KMS-11 (cell line): ENCODE measurements at regions not wholly inside any gene's neighbourhood (a gene's known extent, or its start where the extent isn't known, plus 50 kb on each side); places are given as distances from the start of the nearest gene placed in this dataset.

ENCODE experiments used
- H2AFZ ChIP-seq: fragments of 200-600 bp; sonication (generic); 2 replicates; pipeline ENCODE4 v1.6.1; 2016; ENCODE audit warnings: antibody characterized with exemption, mixed run types, low read depth
- H3K27ac ChIP-seq: fragments of 200-600 bp; sonication (generic); 2 replicates; pipeline ENCODE4 v1.6.1; 2016; ENCODE audit warnings: mild to moderate bottlenecking, mixed run types
- H3K27me3 ChIP-seq: fragments of 200-600 bp; sonication (generic); 2 replicates; pipeline ENCODE4 v1.6.1; 2017; ENCODE audit warnings: mild to moderate bottlenecking, low read depth, mixed run types, moderate library complexity; ENCODE audit not compliant: insufficient read depth
- H3K36me3 ChIP-seq: fragments of 200-600 bp; sonication (generic); 2 replicates; pipeline ENCODE4 v1.6.1; 2017; ENCODE audit warnings: mild to moderate bottlenecking, mixed run types; ENCODE audit not compliant: insufficient read depth
- H3K4me1 ChIP-seq: fragments of 200-600 bp; sonication (generic); 2 replicates; pipeline ENCODE4 v1.6.1; 2016; ENCODE audit warnings: mild to moderate bottlenecking, low read depth, mixed run types; ENCODE audit not compliant: poor library complexity, severe bottlenecking
- H3K4me2 ChIP-seq: fragments of 200-600 bp; sonication (generic); 2 replicates; pipeline ENCODE4 v1.7.0; 2016; ENCODE audit warnings: mild to moderate bottlenecking, mixed run types
- H3K4me3 ChIP-seq: fragments of 200-600 bp; sonication (generic); IDR thresholded peaks from 2 replicates; pipeline ENCODE4 v1.6.1; 2017; ENCODE audit warnings: low read depth, low read length, mixed read lengths; ENCODE audit not compliant: insufficient read depth
- H3K79me2 ChIP-seq: fragments of 200-600 bp; sonication (generic); 2 replicates; pipeline ENCODE4 v1.6.1; 2016; ENCODE audit warnings: low read depth, mixed run types; ENCODE audit not compliant: insufficient read depth
- H3K9ac ChIP-seq: fragments of 200-600 bp; sonication (generic); 2 replicates; pipeline ENCODE4 v1.6.1; 2016; ENCODE audit warnings: mild to moderate bottlenecking, mixed run types
- H4K20me1 ChIP-seq: fragments of 200-600 bp; sonication (generic); 2 replicates; pipeline ENCODE4 v1.6.1; 2016; ENCODE audit warnings: mild to moderate bottlenecking, mixed run types; ENCODE audit not compliant: insufficient read depth
- TF ChIP-seq, protein P1 (sequence below): fragments of 200-600 bp; sonication (generic); conservative IDR thresholded peaks from 2 replicates; pipeline ENCODE4 v1.6.1; 2017; ENCODE audit warnings: low read depth, mild to moderate bottlenecking, antibody characterized with exemption, low read length, moderate library complexity, mixed read lengths

DNA sequence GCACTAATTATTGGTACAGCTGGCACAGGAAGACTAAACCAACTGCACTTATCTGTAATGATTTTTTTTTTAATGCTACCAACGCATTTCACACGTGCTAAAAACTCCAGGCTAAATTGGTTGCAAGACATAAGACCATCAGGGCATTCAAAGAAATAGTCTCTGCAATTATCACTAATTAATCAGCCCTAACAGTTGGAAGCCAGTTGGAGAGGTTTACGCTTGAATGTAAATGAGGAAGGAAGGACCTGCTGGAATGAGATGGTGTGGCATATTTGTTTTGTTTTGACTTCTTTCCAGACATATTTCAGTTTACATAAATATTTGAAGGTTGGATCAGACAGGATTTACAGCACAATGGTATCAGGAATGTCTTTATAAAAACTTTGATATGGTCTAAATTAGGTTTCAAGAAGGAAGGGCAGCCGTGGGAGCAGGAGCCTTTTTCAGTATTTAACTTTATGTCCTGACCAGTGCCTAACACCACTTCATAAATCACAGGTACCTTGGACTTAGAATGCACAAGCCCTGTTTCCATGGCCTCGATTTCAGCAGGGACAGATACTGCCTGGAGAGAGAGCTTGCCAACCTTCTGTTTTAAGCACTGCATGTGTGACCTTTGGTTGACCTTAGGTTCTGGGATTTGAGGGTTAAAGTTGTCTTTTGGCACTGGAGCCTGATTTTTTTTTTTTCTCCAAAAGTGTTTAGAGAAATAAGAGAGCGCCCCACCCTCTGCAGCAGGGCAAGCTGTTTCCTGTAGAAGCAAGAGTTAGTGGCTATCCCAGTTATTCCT lies 199.8 kb upstream of the MAP3K1 start:
- Histone ChIP-seq H3K4me1 (peaks cover 3% of the 10 kb centered on the region), H3K79me2 (no peaks in the 10 kb centered on the region), H2AFZ (no peak overlapping the region), H3K27ac (no peak overlapping the region), H3K4me3 (no peak overlapping the region), H4K20me1 (no peaks in the 10 kb centered on the region), H3K36me3 (no peaks in the 10 kb centered on the region), H3K4me2 (no peak overlapping the region), H3K9ac (no peak overlapping the region), H3K27me3 (no peaks in the 10 kb centered on the region)
- TF ChIP-seq, protein P1, sequence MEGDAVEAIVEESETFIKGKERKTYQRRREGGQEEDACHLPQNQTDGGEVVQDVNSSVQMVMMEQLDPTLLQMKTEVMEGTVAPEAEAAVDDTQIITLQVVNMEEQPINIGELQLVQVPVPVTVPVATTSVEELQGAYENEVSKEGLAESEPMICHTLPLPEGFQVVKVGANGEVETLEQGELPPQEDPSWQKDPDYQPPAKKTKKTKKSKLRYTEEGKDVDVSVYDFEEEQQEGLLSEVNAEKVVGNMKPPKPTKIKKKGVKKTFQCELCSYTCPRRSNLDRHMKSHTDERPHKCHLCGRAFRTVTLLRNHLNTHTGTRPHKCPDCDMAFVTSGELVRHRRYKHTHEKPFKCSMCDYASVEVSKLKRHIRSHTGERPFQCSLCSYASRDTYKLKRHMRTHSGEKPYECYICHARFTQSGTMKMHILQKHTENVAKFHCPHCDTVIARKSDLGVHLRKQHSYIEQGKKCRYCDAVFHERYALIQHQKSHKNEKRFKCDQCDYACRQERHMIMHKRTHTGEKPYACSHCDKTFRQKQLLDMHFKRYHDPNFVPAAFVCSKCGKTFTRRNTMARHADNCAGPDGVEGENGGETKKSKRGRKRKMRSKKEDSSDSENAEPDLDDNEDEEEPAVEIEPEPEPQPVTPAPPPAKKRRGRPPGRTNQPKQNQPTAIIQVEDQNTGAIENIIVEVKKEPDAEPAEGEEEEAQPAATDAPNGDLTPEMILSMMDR, result no peak

DNA sequence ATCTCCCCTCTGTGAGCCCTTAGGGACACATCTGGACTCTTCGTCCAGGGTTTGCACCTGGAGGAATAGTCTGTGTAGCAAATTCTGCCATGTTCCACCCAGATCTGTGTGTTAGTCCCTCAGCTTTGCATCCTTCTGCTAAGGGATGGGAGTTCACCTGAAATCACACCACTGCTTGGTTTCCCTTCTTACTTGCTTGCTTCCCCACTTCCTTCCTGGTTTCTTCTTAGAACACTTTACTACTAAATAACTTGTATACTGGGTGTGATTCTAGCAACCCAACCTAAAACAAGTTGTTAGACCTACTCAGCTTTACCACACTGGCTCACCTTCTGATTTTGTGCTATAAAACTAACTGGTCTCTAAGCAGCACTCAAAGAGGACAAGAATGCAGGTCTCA lies 202.6 kb upstream of the MAP3K1 start:
- Histone ChIP-seq H3K27ac (no peak overlapping the region), H3K4me1 (peaks cover 3% of the 10 kb centered on the region), H3K4me2 (no peak overlapping the region), H4K20me1 (no peaks in the 10 kb centered on the region), H3K79me2 (no peaks in the 10 kb centered on the region), H3K27me3 (no peaks in the 10 kb centered on the region), H3K4me3 (no peak overlapping the region), H2AFZ (no peak overlapping the region), H3K9ac (no peak overlapping the region), H3K36me3 (no peaks in the 10 kb centered on the region)
- TF ChIP-seq, protein P1, result no peak

DNA sequence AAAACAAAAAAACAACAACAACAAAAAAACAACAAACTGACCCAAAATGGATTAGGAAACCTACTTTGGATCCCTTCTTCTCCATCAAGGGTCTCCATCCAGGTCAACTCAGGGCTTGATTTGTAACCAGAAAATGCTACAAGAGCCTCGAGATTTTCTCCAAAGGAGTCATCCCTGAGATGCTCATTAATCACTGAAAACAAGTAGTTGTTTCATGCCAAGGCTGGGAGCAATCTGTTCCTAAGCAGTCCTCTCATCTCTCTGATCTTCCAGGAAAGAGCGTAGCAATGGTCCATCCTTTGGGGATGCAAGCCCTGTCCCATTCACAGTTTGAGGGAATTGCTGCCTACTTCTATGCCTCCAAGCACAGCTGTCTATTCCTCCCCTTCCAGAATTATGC lies 203.0 kb upstream of the MAP3K1 start:
- Histone ChIP-seq H3K4me3 (no peak overlapping the region), H3K27me3 (no peaks in the 10 kb centered on the region), H2AFZ (no peak overlapping the region), H3K9ac (no peak overlapping the region), H4K20me1 (no peaks in the 10 kb centered on the region), H3K4me2 (no peak overlapping the region), H3K4me1 (peaks cover 3% of the 10 kb centered on the region), H3K27ac (no peak overlapping the region), H3K79me2 (no peaks in the 10 kb centered on the region), H3K36me3 (no peaks in the 10 kb centered on the region)
- TF ChIP-seq, protein P1, result no peak

DNA sequence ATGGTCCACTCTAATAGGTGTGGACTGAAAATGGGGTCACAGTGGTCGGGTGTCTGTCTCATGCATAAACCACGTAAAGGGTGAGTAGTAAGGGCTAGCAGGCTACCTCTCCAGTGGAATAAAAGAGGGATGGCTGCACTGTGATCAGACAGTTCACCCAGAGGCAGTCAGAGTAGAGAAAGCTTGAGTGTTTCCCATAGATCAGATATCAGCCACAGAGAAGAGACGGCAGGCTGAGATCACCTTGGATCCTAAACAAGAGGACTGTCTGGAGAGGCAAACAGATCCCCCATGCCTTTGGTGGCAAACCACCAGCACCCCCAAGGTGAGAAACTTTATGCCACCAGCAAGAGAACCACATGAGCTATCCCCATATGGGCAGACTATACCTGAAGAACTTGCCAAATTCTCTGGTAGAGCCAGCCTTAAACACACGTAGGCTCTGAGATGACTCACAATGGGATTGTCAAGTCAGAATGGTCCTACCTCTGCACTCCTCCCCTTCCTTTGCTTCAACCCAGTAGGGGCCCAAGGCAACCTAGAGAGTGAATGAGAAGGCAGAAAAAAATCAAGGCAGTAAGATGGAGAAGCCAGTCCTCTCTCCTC lies 205.2 kb upstream of the MAP3K1 start:
- Histone ChIP-seq H3K4me2 (no peak overlapping the region), H2AFZ (no peak overlapping the region), H3K36me3 (no peaks in the 10 kb centered on the region), H4K20me1 (no peaks in the 10 kb centered on the region), H3K4me3 (no peak overlapping the region), H3K27ac (no peak overlapping the region), H3K79me2 (no peaks in the 10 kb centered on the region), H3K4me1 (peaks cover 3% of the 10 kb centered on the region), H3K27me3 (no peaks in the 10 kb centered on the region), H3K9ac (no peak overlapping the region)
- TF ChIP-seq, protein P1, result no peak
